ENCODE measurements at regions not wholly inside any gene's neighbourhood (a gene's known extent, or its start where the extent isn't known, plus 50 kb on each side); places are given as distances from the start of the nearest gene placed in this dataset.

DNA sequence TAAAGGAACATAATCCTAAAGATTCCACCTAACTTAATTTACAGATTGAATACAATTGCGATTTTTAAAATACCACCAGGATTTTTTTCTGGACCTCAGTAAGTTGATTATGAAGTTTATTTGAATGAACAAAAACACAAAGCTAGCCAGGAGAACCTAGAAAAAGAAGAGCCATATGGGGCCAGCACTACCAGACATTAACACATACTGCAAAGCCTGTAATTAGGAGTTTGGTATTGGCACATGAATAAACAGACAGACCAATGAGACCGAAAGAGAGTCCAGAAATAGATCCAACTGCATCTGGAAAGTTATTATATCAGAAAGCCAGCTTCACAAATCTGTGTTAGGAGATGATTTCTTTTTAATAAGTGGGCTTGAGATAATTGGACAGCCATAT lies 105.5 kb upstream of the CHST15 start:
- no peak overlapping the region for H3K4me3 ChIP-seq (ENCODE audit: control insufficient read depth in 2 of 3, extremely low read depth in 1 of 3, insufficient read depth in 2 of 3, low read depth in 1 of 3, low read length in 3 of 3)
- TF ChIP-seq, protein P1, sequence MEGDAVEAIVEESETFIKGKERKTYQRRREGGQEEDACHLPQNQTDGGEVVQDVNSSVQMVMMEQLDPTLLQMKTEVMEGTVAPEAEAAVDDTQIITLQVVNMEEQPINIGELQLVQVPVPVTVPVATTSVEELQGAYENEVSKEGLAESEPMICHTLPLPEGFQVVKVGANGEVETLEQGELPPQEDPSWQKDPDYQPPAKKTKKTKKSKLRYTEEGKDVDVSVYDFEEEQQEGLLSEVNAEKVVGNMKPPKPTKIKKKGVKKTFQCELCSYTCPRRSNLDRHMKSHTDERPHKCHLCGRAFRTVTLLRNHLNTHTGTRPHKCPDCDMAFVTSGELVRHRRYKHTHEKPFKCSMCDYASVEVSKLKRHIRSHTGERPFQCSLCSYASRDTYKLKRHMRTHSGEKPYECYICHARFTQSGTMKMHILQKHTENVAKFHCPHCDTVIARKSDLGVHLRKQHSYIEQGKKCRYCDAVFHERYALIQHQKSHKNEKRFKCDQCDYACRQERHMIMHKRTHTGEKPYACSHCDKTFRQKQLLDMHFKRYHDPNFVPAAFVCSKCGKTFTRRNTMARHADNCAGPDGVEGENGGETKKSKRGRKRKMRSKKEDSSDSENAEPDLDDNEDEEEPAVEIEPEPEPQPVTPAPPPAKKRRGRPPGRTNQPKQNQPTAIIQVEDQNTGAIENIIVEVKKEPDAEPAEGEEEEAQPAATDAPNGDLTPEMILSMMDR (optimal IDR thresholded peaks at IDR 0.05 in 1 of 3, IDR thresholded peaks at IDR 0.05 in 1 of 3, conservative IDR thresholded peaks at IDR 0.05 in 1 of 3; ENCODE audit: extremely low read depth in 1 of 3, insufficient read depth in 2 of 3, low read length in 3 of 3): no peak
- TF ChIP-seq EZH2 (IDR thresholded peaks at IDR 0.05; ENCODE audit: low read length): no peak
- no peaks in the 10 kb centered on the region for H3K9me1 ChIP-seq (ENCODE audit: control insufficient read depth, extremely low read depth, insufficient read depth, low read length)
- H4K20me1 ChIP-seq (ENCODE audit: control insufficient read depth, extremely low read depth, insufficient read depth, low read length): no peaks in the 10 kb centered on the region
- no peaks in the 10 kb centered on the region for H3K36me3 ChIP-seq (ENCODE audit: control insufficient read depth in 2 of 2, extremely low read depth in 1 of 2, insufficient read depth in 2 of 2, low read length in 2 of 2)
- no peak overlapping the region for H2AFZ ChIP-seq (ENCODE audit: control insufficient read depth, low read length)
- H3K4me1 ChIP-seq (ENCODE audit: control insufficient read depth, extremely low read depth, insufficient read depth, low read length): no peaks in the 10 kb centered on the region
- H3K27ac ChIP-seq (ENCODE audit: control insufficient read depth, insufficient read depth, low read length): no peak overlapping the region
- H3K79me2 ChIP-seq (ENCODE audit: control insufficient read depth, insufficient read depth, low read length): no peaks in the 10 kb centered on the region
- H3K9me3 ChIP-seq (ENCODE audit: control insufficient read depth, low read depth, low read length): no peaks in the 10 kb centered on the region
- dilution Hi-C loops (cut with MboI; ENCODE audit: extremely low pct_ligation_motif_present, low sequenced_read_pairs): no loop called here
- H3K4me2 ChIP-seq (ENCODE audit: control insufficient read depth, extremely low read depth, insufficient read depth, low read depth, low read length): no peak overlapping the region
- DNase-seq (ENCODE audit: low read depth, low spot score) (no peak), FAIRE-seq (no peak)
- no peaks in the 10 kb centered on the region for H3K27me3 ChIP-seq (ENCODE audit: control insufficient read depth, extremely low read depth, insufficient read depth, low read length)
- no peak overlapping the region for H3K9ac ChIP-seq (ENCODE audit: control insufficient read depth, extremely low read depth, insufficient read depth, low read length)

DNA sequence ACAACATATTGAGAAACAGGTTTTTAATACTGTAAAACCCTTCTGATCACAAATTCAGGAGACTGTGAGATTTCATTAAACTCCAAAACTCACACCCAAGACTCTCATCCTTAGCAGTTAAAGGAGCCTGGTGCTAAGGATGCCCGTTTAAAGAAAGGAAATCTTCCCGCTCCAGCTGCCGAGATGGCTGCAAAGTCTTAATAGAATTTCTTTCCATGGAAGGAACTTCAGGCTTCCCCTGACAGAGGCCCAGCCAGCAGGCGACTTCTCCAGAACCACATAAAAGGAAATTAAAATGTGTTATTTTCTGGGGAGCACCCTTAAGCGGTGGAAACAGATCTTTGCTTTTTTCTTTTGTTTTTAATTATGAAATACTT lies 104.7 kb upstream of the CHST15 start:
- DNase-seq (ENCODE audit: low read depth, low spot score): no peak
- no peaks in the 10 kb centered on the region for H3K27me3 ChIP-seq (ENCODE audit: control insufficient read depth, extremely low read depth, insufficient read depth, low read length)
- no peak overlapping the region for H3K4me2 ChIP-seq (ENCODE audit: control insufficient read depth, extremely low read depth, insufficient read depth, low read depth, low read length)
- no peaks in the 10 kb centered on the region for H3K79me2 ChIP-seq (ENCODE audit: control insufficient read depth, insufficient read depth, low read length)
- H3K9ac ChIP-seq (ENCODE audit: control insufficient read depth, extremely low read depth, insufficient read depth, low read length): no peak overlapping the region
- no peak for FAIRE-seq
- no peaks in the 10 kb centered on the region for H3K4me1 ChIP-seq (ENCODE audit: control insufficient read depth, extremely low read depth, insufficient read depth, low read length)
- no peak for TF ChIP-seq EZH2 (IDR thresholded peaks at IDR 0.05; ENCODE audit: low read length)
- TF ChIP-seq, protein P1 (optimal IDR thresholded peaks at IDR 0.05 in 1 of 3, IDR thresholded peaks at IDR 0.05 in 1 of 3, conservative IDR thresholded peaks at IDR 0.05 in 1 of 3; ENCODE audit: extremely low read depth in 1 of 3, insufficient read depth in 2 of 3, low read length in 3 of 3): no peak
- no peak overlapping the region for H2AFZ ChIP-seq (ENCODE audit: control insufficient read depth, low read length)
- H4K20me1 ChIP-seq (ENCODE audit: control insufficient read depth, extremely low read depth, insufficient read depth, low read length): no peaks in the 10 kb centered on the region
- dilution Hi-C loops (cut with MboI; ENCODE audit: extremely low pct_ligation_motif_present, low sequenced_read_pairs): no loop called here
- no peak overlapping the region for H3K4me3 ChIP-seq (ENCODE audit: control insufficient read depth in 2 of 3, extremely low read depth in 1 of 3, insufficient read depth in 2 of 3, low read depth in 1 of 3, low read length in 3 of 3)
- no peaks in the 10 kb centered on the region for H3K36me3 ChIP-seq (ENCODE audit: control insufficient read depth in 2 of 2, extremely low read depth in 1 of 2, insufficient read depth in 2 of 2, low read length in 2 of 2)
- H3K9me1 ChIP-seq (ENCODE audit: control insufficient read depth, extremely low read depth, insufficient read depth, low read length): no peaks in the 10 kb centered on the region
- no peaks in the 10 kb centered on the region for H3K9me3 ChIP-seq (ENCODE audit: control insufficient read depth, low read depth, low read length)
- no peak overlapping the region for H3K27ac ChIP-seq (ENCODE audit: control insufficient read depth, insufficient read depth, low read length)
